ENCODE measurements at regions not wholly inside any gene's neighbourhood (a gene's known extent, or its start where the extent isn't known, plus 50 kb on each side); places are given as distances from the start of the nearest gene placed in this dataset.
"Not testable (repeated sequence)": the region's sequence is repeated elsewhere in the genome, so short reads cannot be mapped to it uniquely, and the experiment has no call there.

DNA sequence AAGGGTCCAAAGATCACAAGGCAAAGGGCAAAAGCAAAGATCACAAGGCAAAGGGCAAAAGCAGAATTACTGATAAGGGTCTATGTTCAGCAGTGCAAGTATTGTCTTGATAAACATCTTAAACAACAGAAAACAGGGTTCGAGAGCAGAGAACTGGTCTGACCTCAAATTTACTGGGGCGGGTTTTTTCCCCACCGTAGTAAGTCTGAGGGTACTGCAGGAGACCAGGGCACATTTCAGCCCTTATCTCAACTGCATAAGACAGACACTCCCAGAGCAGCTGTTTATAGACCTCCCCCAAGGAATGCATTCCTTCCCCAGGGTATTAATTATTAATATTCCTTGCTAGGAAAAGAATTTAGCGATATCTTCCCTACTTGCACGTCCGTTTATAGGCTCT is 61.3 kb downstream of the ZNF860 start:
- H3K36me3 ChIP-seq (ENCODE audit: control insufficient read depth in 2 of 2, extremely low read depth in 1 of 2, insufficient read depth in 2 of 2, low read length in 2 of 2); H3K27ac ChIP-seq (ENCODE audit: control insufficient read depth, insufficient read depth, low read length); H3K9me3 ChIP-seq (ENCODE audit: control insufficient read depth, low read depth, low read length); FAIRE-seq; DNase-seq (ENCODE audit: low read depth, low spot score); H3K4me2 ChIP-seq (ENCODE audit: control insufficient read depth, extremely low read depth, insufficient read depth, low read depth, low read length); H3K4me3 ChIP-seq (ENCODE audit: control insufficient read depth in 2 of 3, extremely low read depth in 1 of 3, insufficient read depth in 2 of 3, low read depth in 1 of 3, low read length in 3 of 3); H3K9me1 ChIP-seq (ENCODE audit: control insufficient read depth, extremely low read depth, insufficient read depth, low read length); H3K9ac ChIP-seq (ENCODE audit: control insufficient read depth, extremely low read depth, insufficient read depth, low read length); H2AFZ ChIP-seq (ENCODE audit: control insufficient read depth, low read length); H4K20me1 ChIP-seq (ENCODE audit: control insufficient read depth, extremely low read depth, insufficient read depth, low read length); dilution Hi-C loops (cut with MboI; ENCODE audit: extremely low pct_ligation_motif_present, low sequenced_read_pairs); H3K27me3 ChIP-seq (ENCODE audit: control insufficient read depth, extremely low read depth, insufficient read depth, low read length); H3K79me2 ChIP-seq (ENCODE audit: control insufficient read depth, insufficient read depth, low read length): not testable (repeated sequence)
- H3K4me1 ChIP-seq (ENCODE audit: control insufficient read depth, extremely low read depth, insufficient read depth, low read length): peaks cover 17% of the 10 kb centered on the region

- Histone ChIP-seq H3K9me3 (ENCODE audit: control insufficient read depth, low read depth, low read length) (no peaks in the 10 kb centered on the region), H3K27me3 (ENCODE audit: control insufficient read depth, extremely low read depth, insufficient read depth, low read length) (no peaks in the 10 kb centered on the region), H3K27ac (ENCODE audit: control insufficient read depth, insufficient read depth, low read length) (peak overlapping the region; percentile 5), H4K20me1 (ENCODE audit: control insufficient read depth, extremely low read depth, insufficient read depth, low read length) (no peaks in the 10 kb centered on the region), H3K4me3 (ENCODE audit: control insufficient read depth in 2 of 3, extremely low read depth in 1 of 3, insufficient read depth in 2 of 3, low read depth in 1 of 3, low read length in 3 of 3) (no peak overlapping the region), H2AFZ (ENCODE audit: control insufficient read depth, low read length) (peak overlapping the region; percentile 88), H3K79me2 (ENCODE audit: control insufficient read depth, insufficient read depth, low read length) (no peaks in the 10 kb centered on the region), H3K4me2 (ENCODE audit: control insufficient read depth, extremely low read depth, insufficient read depth, low read depth, low read length) (peak overlapping the region; percentile 37), H3K9ac (ENCODE audit: control insufficient read depth, extremely low read depth, insufficient read depth, low read length) (no peak overlapping the region), H3K4me1 (ENCODE audit: control insufficient read depth, extremely low read depth, insufficient read depth, low read length) (peaks cover 14% of the 10 kb centered on the region), H3K36me3 (ENCODE audit: control insufficient read depth in 2 of 2, extremely low read depth in 1 of 2, insufficient read depth in 2 of 2, low read length in 2 of 2) (no peaks in the 10 kb centered on the region), H3K9me1 (ENCODE audit: control insufficient read depth, extremely low read depth, insufficient read depth, low read length) (no peaks in the 10 kb centered on the region)
- DNase-seq (ENCODE audit: low read depth, low spot score) (peak; percentile 35), FAIRE-seq (peak; percentile 92)
- dilution Hi-C loops (cut with MboI; ENCODE audit: extremely low pct_ligation_motif_present, low sequenced_read_pairs): no loop called here
- TF ChIP-seq, protein P1, sequence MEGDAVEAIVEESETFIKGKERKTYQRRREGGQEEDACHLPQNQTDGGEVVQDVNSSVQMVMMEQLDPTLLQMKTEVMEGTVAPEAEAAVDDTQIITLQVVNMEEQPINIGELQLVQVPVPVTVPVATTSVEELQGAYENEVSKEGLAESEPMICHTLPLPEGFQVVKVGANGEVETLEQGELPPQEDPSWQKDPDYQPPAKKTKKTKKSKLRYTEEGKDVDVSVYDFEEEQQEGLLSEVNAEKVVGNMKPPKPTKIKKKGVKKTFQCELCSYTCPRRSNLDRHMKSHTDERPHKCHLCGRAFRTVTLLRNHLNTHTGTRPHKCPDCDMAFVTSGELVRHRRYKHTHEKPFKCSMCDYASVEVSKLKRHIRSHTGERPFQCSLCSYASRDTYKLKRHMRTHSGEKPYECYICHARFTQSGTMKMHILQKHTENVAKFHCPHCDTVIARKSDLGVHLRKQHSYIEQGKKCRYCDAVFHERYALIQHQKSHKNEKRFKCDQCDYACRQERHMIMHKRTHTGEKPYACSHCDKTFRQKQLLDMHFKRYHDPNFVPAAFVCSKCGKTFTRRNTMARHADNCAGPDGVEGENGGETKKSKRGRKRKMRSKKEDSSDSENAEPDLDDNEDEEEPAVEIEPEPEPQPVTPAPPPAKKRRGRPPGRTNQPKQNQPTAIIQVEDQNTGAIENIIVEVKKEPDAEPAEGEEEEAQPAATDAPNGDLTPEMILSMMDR (optimal IDR thresholded peaks at IDR 0.05 in 1 of 3, IDR thresholded peaks at IDR 0.05 in 1 of 3, conservative IDR thresholded peaks at IDR 0.05 in 1 of 3; ENCODE audit: extremely low read depth in 1 of 3, insufficient read depth in 2 of 3, low read length in 3 of 3): no peak
- TF ChIP-seq EZH2 (IDR thresholded peaks at IDR 0.05; ENCODE audit: low read length): no peak
Measured at GRCh38 chr3:32045091-32045915, 61.1 kb upstream of the GPD1L start.

DNA sequence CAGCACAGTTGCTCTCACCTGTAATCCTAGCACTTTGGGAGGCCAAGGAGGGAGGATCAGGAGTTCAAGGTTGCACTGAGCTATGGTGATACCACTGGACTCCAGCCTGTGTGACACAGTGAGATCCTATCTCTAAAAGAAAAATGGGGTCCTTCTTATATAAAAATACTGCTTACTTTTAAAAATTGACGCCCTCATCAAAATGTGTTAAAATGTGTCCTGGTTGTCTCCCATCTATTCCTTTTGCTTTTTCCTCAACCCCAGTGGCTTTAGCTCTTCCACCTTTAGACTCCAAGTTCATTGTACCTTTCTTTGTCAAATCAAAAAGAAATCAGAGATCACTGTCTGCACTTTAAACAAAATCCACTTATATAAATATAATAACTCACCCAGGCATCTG is 60.3 kb upstream of the GPD1L start:
- no peaks in the 10 kb centered on the region for H3K27me3 ChIP-seq (ENCODE audit: control insufficient read depth, extremely low read depth, insufficient read depth, low read length)
- H3K9ac ChIP-seq (ENCODE audit: control insufficient read depth, extremely low read depth, insufficient read depth, low read length): no peak overlapping the region
- no peak overlapping the region for H3K27ac ChIP-seq (ENCODE audit: control insufficient read depth, insufficient read depth, low read length)
- H4K20me1 ChIP-seq (ENCODE audit: control insufficient read depth, extremely low read depth, insufficient read depth, low read length): no peaks in the 10 kb centered on the region
- dilution Hi-C loops (cut with MboI; ENCODE audit: extremely low pct_ligation_motif_present, low sequenced_read_pairs): no loop called here
- H3K79me2 ChIP-seq (ENCODE audit: control insufficient read depth, insufficient read depth, low read length): no peaks in the 10 kb centered on the region
- DNase-seq (ENCODE audit: low read depth, low spot score): no peak
- no peaks in the 10 kb centered on the region for H3K9me1 ChIP-seq (ENCODE audit: control insufficient read depth, extremely low read depth, insufficient read depth, low read length)
- no peak for FAIRE-seq
- H3K36me3 ChIP-seq (ENCODE audit: control insufficient read depth in 2 of 2, extremely low read depth in 1 of 2, insufficient read depth in 2 of 2, low read length in 2 of 2): no peaks in the 10 kb centered on the region
- H3K4me1 ChIP-seq (ENCODE audit: control insufficient read depth, extremely low read depth, insufficient read depth, low read length): peaks cover 14% of the 10 kb centered on the region
- no peaks in the 10 kb centered on the region for H3K9me3 ChIP-seq (ENCODE audit: control insufficient read depth, low read depth, low read length)
- TF ChIP-seq, protein P1 (optimal IDR thresholded peaks at IDR 0.05 in 1 of 3, IDR thresholded peaks at IDR 0.05 in 1 of 3, conservative IDR thresholded peaks at IDR 0.05 in 1 of 3; ENCODE audit: extremely low read depth in 1 of 3, insufficient read depth in 2 of 3, low read length in 3 of 3): no peak
- TF ChIP-seq EZH2 (IDR thresholded peaks at IDR 0.05; ENCODE audit: low read length): no peak
- H2AFZ ChIP-seq (ENCODE audit: control insufficient read depth, low read length): no peak overlapping the region
- peak overlapping the region; percentile 37 for H3K4me2 ChIP-seq (ENCODE audit: control insufficient read depth, extremely low read depth, insufficient read depth, low read depth, low read length)
- no peak overlapping the region for H3K4me3 ChIP-seq (ENCODE audit: control insufficient read depth in 2 of 3, extremely low read depth in 1 of 3, insufficient read depth in 2 of 3, low read depth in 1 of 3, low read length in 3 of 3)
